ENCODE measurements at regions not wholly inside any gene's neighbourhood (a gene's known extent, or its start where the extent isn't known, plus 50 kb on each side); places are given as distances from the start of the nearest gene placed in this dataset.

- H3K9me3 Mint-ChIP-seq (ENCODE audit: unreplicated experiment) = no peaks in the 10 kb centered on the region
- H3K36me3 Mint-ChIP-seq (ENCODE audit: insufficient read depth, unreplicated experiment) = no peaks in the 10 kb centered on the region
- ChIA-PET POLR2A (no interaction called here), CTCF (no interaction called here)
- H3K27ac Mint-ChIP-seq (ENCODE audit: low read depth, unreplicated experiment) = no peak overlapping the region
- TF ChIP-seq CTCF (IDR thresholded peaks at IDR 0.05; ENCODE audit: unreplicated experiment) = no peak
- DNase-seq (ENCODE audit: unreplicated experiment) = no peak
- H3K27me3 Mint-ChIP-seq (ENCODE audit: insufficient read depth, unreplicated experiment) = no peaks in the 10 kb centered on the region
- intact Hi-C loops (cut with micrococcal nuclease) = no loop called here
- no peaks in the 10 kb centered on the region for H3K4me1 Mint-ChIP-seq (ENCODE audit: insufficient read depth, unreplicated experiment)
- no TSS peak for BruUV-seq (replicated peaks)
- no peak overlapping the region for H3K4me3 Mint-ChIP-seq (ENCODE audit: unreplicated experiment)
These were observed 85.6 kb upstream of the GHR start for GRCh38 chr5:42337607-42338006.

GRCh38 chr5:42338136-42338535 is 85.1 kb upstream of the GHR start:
- intact Hi-C loops (cut with micrococcal nuclease) = no loop called here
- Mint-ChIP-seq H3K36me3 (ENCODE audit: insufficient read depth, unreplicated experiment) (no peaks in the 10 kb centered on the region), H3K27ac (ENCODE audit: low read depth, unreplicated experiment) (no peak overlapping the region), H3K9me3 (ENCODE audit: unreplicated experiment) (no peaks in the 10 kb centered on the region), H3K27me3 (ENCODE audit: insufficient read depth, unreplicated experiment) (no peaks in the 10 kb centered on the region), H3K4me1 (ENCODE audit: insufficient read depth, unreplicated experiment) (no peaks in the 10 kb centered on the region), H3K4me3 (ENCODE audit: unreplicated experiment) (no peak overlapping the region)
- BruUV-seq (replicated peaks) = no TSS peak
- CTCF ChIA-PET = no interaction called here
- POLR2A ChIA-PET = no interaction called here
- no peak for DNase-seq (ENCODE audit: unreplicated experiment)
- no peak for TF ChIP-seq CTCF (IDR thresholded peaks at IDR 0.05; ENCODE audit: unreplicated experiment)

- no peaks in the 10 kb centered on the region for H3K4me1 Mint-ChIP-seq (ENCODE audit: insufficient read depth, unreplicated experiment)
- TF ChIP-seq CTCF (IDR thresholded peaks at IDR 0.05; ENCODE audit: unreplicated experiment) = no peak
- no TSS peak for BruUV-seq (replicated peaks)
- POLR2A ChIA-PET = interaction anchor here (1.4 kb wide), 1 partner anchor 12 kb away, joined by 4 read pairs; no protein-coding TSS in a partner anchor
- no peak for DNase-seq (ENCODE audit: unreplicated experiment)
- intact Hi-C loops (cut with micrococcal nuclease) = no loop called here
- H3K36me3 Mint-ChIP-seq (ENCODE audit: insufficient read depth, unreplicated experiment) = no peaks in the 10 kb centered on the region
- H3K27ac Mint-ChIP-seq (ENCODE audit: low read depth, unreplicated experiment) = no peak overlapping the region
- peaks cover 6% of the 10 kb centered on the region for H3K9me3 Mint-ChIP-seq (ENCODE audit: unreplicated experiment)
- CTCF ChIA-PET = no interaction called here
- H3K4me3 Mint-ChIP-seq (ENCODE audit: unreplicated experiment) = no peak overlapping the region
- no peaks in the 10 kb centered on the region for H3K27me3 Mint-ChIP-seq (ENCODE audit: insufficient read depth, unreplicated experiment)
These were observed 74.1 kb upstream of the GHR start for GRCh38 chr5:42349163-42349562.

- Mint-ChIP-seq H3K27ac (ENCODE audit: low read depth, unreplicated experiment) (no peak overlapping the region), H3K4me3 (ENCODE audit: unreplicated experiment) (no peak overlapping the region), H3K36me3 (ENCODE audit: insufficient read depth, unreplicated experiment) (no peaks in the 10 kb centered on the region), H3K4me1 (ENCODE audit: insufficient read depth, unreplicated experiment) (peaks cover 6% of the 10 kb centered on the region), H3K27me3 (ENCODE audit: insufficient read depth, unreplicated experiment) (no peaks in the 10 kb centered on the region), H3K9me3 (ENCODE audit: unreplicated experiment) (peaks cover 6% of the 10 kb centered on the region)
- DNase-seq (ENCODE audit: unreplicated experiment) = no peak
- POLR2A ChIA-PET = no interaction called here
- CTCF ChIA-PET = no interaction called here
- intact Hi-C loops (cut with micrococcal nuclease) = no loop called here
- no TSS peak for BruUV-seq (replicated peaks)
- no peak for TF ChIP-seq CTCF (IDR thresholded peaks at IDR 0.05; ENCODE audit: unreplicated experiment)
These were observed 71.3 kb upstream of the GHR start for GRCh38 chr5:42351956-42352355.

All from MCF 10A (cell line).